Stimulated activated CD8-positive, alpha-beta memory T cell treated with anti-CD3 and anti-CD28 coated beads, Interleukin-4, amount 100 ng/mL, for 1 hour (primary cell): ENCODE measurements at regions not wholly inside any gene's neighbourhood (a gene's known extent, or its start where the extent isn't known, plus 50 kb on each side); places are given as distances from the start of the nearest gene placed in this dataset.
"Not testable (repeated sequence)": the region's sequence is repeated elsewhere in the genome, so short reads cannot be mapped to it uniquely, and the experiment has no call there.

ENCODE experiments used
- DNase-seq, 2 donors: peaks; one replicate each; pipeline ENCODE4 v3.0.0-alpha.2; 2020; ENCODE audit warnings: low read depth in 2 of 2, low spot score in 1 of 2

GRCh38 chr17:79560527-79560926, 50.3 kb downstream of the RBFOX3 start:
- DNase-seq: no peak

- DNase-seq: no peak
Observed at GRCh38 chr17:79559111-79559887, 51.6 kb downstream of the RBFOX3 start.

- no peak for DNase-seq
Observed at GRCh38 chr17:79558091-79558900, 52.6 kb downstream of the RBFOX3 start.

GRCh38 chr17:79557276-79558090, 53.4 kb downstream of the RBFOX3 start:
- DNase-seq: no peak

GRCh38 chr17:79556271-79556670, 54.6 kb downstream of the RBFOX3 start:
- peak in 1 of 2 donors; percentile 3 for DNase-seq

GRCh38 chr17:79555543-79555942, 55.3 kb downstream of the RBFOX3 start:
- DNase-seq: no peak

GRCh38 chr17:79554346-79554745, 56.5 kb downstream of the RBFOX3 start:
- DNase-seq: not testable (repeated sequence)

GRCh38 chr17:79552824-79553223, 58.0 kb downstream of the RBFOX3 start:
- DNase-seq: no peak

- DNase-seq: no peak
Observed at GRCh38 chr17:79552405-79552804, 58.4 kb downstream of the RBFOX3 start.

- no peak for DNase-seq
Observed at GRCh38 chr17:79549141-79549915, 61.5 kb downstream of the RBFOX3 start.

- no peak for DNase-seq
Observed at GRCh38 chr17:79548116-79548515, 62.7 kb downstream of the RBFOX3 start.

GRCh38 chr17:79547586-79547985, 63.3 kb downstream of the RBFOX3 start:
- DNase-seq: no peak

GRCh38 chr17:79547171-79547570, 63.7 kb downstream of the RBFOX3 start:
- not testable (repeated sequence) for DNase-seq

- DNase-seq: no peak
Observed at GRCh38 chr17:79546386-79546785, 64.5 kb downstream of the RBFOX3 start.

GRCh38 chr17:79545251-79546005, 65.4 kb downstream of the RBFOX3 start:
- DNase-seq: no peak

- DNase-seq: no peak
Observed at GRCh38 chr17:79544142-79544914, 66.5 kb downstream of the RBFOX3 start.

- DNase-seq: no peak
Observed at GRCh38 chr17:79543531-79543930, 67.3 kb downstream of the RBFOX3 start.

- DNase-seq: no peak
Observed at GRCh38 chr17:79542718-79543117, 68.1 kb downstream of the RBFOX3 start.
